Fibroblast of lung (primary cell): ENCODE measurements at regions not wholly inside any gene's neighbourhood (a gene's known extent, or its start where the extent isn't known, plus 50 kb on each side); places are given as distances from the start of the nearest gene placed in this dataset.

Source experiments
- EZH2 ChIP-seq: IDR thresholded peaks from 2 replicates; pipeline ENCODE4 v1.5.1; 2012; ENCODE audit warnings: low read length, control low read depth, mild to moderate bottlenecking; ENCODE audit errors: missing control alignments
- TF ChIP-seq, protein P1 (sequence below), 2 donors: IDR thresholded peaks in 1 of 2; conservative IDR thresholded peaks in 1 of 2; 1 replicate in 1 of 2; 2 replicates in 1 of 2; pipeline ENCODE4 v1.5.1; 2011 to 2012; ENCODE audit warnings: low read length in 2 of 2, control low read depth in 1 of 2, inconsistent platforms in 1 of 2, low read depth in 1 of 2, mild to moderate bottlenecking in 1 of 2

DNA sequence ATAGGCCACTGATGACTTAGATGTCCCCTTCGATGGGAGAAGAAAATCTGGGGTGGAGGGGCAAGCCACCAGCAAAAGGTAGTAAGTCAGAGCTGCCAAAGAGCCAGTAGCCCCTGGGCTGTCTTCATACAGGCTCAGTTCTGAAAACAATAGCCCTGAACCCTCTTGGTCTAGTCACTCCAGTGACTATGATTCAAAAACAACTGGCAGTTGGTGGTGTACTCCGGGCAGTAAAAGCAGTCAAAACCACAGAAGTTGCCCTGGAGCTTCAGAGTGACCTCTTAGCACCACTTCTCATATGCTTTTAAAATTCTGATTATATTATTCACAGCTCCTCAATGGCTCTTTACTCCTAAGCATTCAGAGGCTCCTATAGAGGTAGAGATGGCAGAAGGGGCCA lies 164.3 kb upstream of the MAMLD1 start:
- TF ChIP-seq, protein P1, sequence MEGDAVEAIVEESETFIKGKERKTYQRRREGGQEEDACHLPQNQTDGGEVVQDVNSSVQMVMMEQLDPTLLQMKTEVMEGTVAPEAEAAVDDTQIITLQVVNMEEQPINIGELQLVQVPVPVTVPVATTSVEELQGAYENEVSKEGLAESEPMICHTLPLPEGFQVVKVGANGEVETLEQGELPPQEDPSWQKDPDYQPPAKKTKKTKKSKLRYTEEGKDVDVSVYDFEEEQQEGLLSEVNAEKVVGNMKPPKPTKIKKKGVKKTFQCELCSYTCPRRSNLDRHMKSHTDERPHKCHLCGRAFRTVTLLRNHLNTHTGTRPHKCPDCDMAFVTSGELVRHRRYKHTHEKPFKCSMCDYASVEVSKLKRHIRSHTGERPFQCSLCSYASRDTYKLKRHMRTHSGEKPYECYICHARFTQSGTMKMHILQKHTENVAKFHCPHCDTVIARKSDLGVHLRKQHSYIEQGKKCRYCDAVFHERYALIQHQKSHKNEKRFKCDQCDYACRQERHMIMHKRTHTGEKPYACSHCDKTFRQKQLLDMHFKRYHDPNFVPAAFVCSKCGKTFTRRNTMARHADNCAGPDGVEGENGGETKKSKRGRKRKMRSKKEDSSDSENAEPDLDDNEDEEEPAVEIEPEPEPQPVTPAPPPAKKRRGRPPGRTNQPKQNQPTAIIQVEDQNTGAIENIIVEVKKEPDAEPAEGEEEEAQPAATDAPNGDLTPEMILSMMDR (conservative IDR thresholded peaks at IDR 0.05 in 1 of 2, IDR thresholded peaks at IDR 0.05 in 1 of 2; ENCODE audit: low read depth in 1 of 2, low read length in 2 of 2) = no peak
- TF ChIP-seq EZH2 = no peak
